ENCODE measurements at regions not wholly inside any gene's neighbourhood (a gene's known extent, or its start where the extent isn't known, plus 50 kb on each side); places are given as distances from the start of the nearest gene placed in this dataset.
"Not testable (repeated sequence)": the region's sequence is repeated elsewhere in the genome, so short reads cannot be mapped to it uniquely, and the experiment has no call there.

DNA sequence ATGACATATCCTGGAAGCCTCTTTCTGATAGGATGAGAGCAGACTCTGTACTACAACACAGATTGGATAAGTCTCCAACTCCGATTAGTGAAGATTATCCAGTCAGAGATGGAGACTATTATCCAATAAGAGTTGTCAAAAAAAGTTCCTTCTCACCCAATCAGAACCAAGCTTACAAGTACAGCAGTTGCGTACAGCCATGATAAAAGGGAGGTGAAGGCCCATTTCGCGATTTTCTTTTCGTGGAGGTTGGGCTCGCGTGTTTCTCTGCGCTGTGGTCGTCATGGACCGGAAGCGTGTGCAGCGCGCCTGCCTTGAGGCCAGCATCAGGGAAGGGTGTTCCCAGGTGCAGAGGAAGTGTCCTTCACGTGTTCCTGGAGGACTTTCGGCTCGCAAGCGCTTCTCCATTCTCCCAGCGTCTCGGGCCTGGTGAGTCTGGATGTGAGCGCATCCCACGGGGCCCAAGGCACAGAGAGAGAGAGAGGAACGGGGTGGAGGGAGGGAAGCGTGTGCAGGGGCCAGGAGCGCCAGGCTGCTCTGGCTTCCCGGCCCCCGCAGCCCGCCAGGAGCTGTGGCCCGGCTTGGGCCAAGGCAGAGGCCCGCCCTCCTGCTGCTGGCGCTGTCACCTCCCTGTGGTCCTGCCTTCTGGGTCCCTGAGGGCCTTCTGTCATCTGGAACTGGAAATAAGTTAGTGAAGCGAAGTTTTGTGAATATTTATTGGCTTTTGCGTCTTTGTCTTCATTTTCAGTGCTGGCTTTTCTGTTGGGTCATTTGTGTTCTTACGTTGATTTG lies 53.9 kb downstream of the CDRT15L2 start:
- H3K4me1 ChIP-seq (ENCODE audit: control insufficient read depth in 1 of 2, insufficient read depth in 2 of 2, low read length in 2 of 2); H3K36me3 ChIP-seq (ENCODE audit: control insufficient read depth in 1 of 2, insufficient read depth in 2 of 2, low read length in 2 of 2); H3K9me3 ChIP-seq (ENCODE audit: control insufficient read depth in 1 of 2, low read length in 2 of 2); H3K4me3 ChIP-seq (ENCODE audit: low read depth in 1 of 2, low read length in 2 of 2); H3K27me3 ChIP-seq (ENCODE audit: control insufficient read depth in 1 of 2, insufficient read depth in 2 of 2, low read length in 2 of 2); H3K9ac ChIP-seq (ENCODE audit: low read depth in 1 of 2, low read length in 2 of 2); H3K27ac ChIP-seq (ENCODE audit: low read depth, low read length): not testable (repeated sequence)

DNA sequence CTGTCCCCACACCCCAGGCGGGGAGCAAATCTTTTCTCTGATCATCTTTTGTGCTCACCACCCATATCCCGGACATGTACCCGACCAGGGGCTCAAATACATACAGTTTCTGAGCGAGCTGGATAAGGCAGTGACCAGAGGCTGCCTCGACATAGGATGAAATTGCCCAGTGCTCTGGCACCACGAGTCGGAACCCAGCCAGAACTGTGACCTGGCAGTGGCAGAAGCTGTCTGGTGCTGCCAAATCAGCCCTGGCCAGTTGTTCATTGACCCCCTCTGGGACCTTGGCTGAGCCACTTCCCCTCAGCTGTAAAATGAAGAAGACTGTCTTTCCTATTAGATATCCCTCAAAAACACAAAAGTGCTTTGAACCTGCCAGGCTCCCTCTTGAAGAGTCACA lies 60.6 kb downstream of the CDRT15L2 start:
- H3K4me1 ChIP-seq (ENCODE audit: control insufficient read depth in 1 of 2, insufficient read depth in 2 of 2, low read length in 2 of 2); H3K27me3 ChIP-seq (ENCODE audit: control insufficient read depth in 1 of 2, insufficient read depth in 2 of 2, low read length in 2 of 2); H3K9me3 ChIP-seq (ENCODE audit: control insufficient read depth in 1 of 2, low read length in 2 of 2); H3K27ac ChIP-seq (ENCODE audit: low read depth, low read length); H3K4me3 ChIP-seq (ENCODE audit: low read depth in 1 of 2, low read length in 2 of 2); H3K9ac ChIP-seq (ENCODE audit: low read depth in 1 of 2, low read length in 2 of 2); H3K36me3 ChIP-seq (ENCODE audit: control insufficient read depth in 1 of 2, insufficient read depth in 2 of 2, low read length in 2 of 2): not testable (repeated sequence)

- not testable (repeated sequence) for H3K9me3 ChIP-seq (ENCODE audit: control insufficient read depth in 1 of 2, low read length in 2 of 2); H3K9ac ChIP-seq (ENCODE audit: low read depth in 1 of 2, low read length in 2 of 2); H3K27me3 ChIP-seq (ENCODE audit: control insufficient read depth in 1 of 2, insufficient read depth in 2 of 2, low read length in 2 of 2); H3K4me3 ChIP-seq (ENCODE audit: low read depth in 1 of 2, low read length in 2 of 2); H3K4me1 ChIP-seq (ENCODE audit: control insufficient read depth in 1 of 2, insufficient read depth in 2 of 2, low read length in 2 of 2); H3K27ac ChIP-seq (ENCODE audit: low read depth, low read length); H3K36me3 ChIP-seq (ENCODE audit: control insufficient read depth in 1 of 2, insufficient read depth in 2 of 2, low read length in 2 of 2)
These were observed 67.2 kb downstream of the CDRT15L2 start for GRCh38 chr17:20646661-20647272.

GRCh38 chr17:20649097-20649767 lies 69.7 kb downstream of the CDRT15L2 start:
- H3K36me3 ChIP-seq (ENCODE audit: control insufficient read depth in 1 of 2, insufficient read depth in 2 of 2, low read length in 2 of 2); H3K9ac ChIP-seq (ENCODE audit: low read depth in 1 of 2, low read length in 2 of 2); H3K9me3 ChIP-seq (ENCODE audit: control insufficient read depth in 1 of 2, low read length in 2 of 2); H3K4me1 ChIP-seq (ENCODE audit: control insufficient read depth in 1 of 2, insufficient read depth in 2 of 2, low read length in 2 of 2); H3K27ac ChIP-seq (ENCODE audit: low read depth, low read length); H3K27me3 ChIP-seq (ENCODE audit: control insufficient read depth in 1 of 2, insufficient read depth in 2 of 2, low read length in 2 of 2); H3K4me3 ChIP-seq (ENCODE audit: low read depth in 1 of 2, low read length in 2 of 2): not testable (repeated sequence)

DNA sequence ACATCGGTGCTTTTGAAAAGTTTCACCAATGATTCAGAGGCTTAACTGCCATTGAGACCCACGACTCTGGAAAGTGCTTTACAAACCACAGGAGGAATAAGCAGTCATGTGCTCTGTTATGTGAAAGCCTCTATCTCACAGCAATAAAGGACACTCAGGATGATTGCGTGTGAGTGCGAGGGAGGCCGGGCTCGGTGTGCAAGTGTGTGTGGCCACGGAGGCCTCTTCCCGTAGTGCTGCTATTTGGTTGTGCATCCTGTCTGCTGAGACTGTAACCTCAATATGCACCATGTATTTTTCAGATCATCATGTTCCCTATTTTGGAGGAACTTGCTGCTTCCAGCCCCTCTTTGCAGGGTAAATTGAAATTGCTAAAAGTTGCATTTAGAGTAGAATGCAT lies 71.5 kb downstream of the CDRT15L2 start:
- not testable (repeated sequence) for H3K4me1 ChIP-seq (ENCODE audit: control insufficient read depth in 1 of 2, insufficient read depth in 2 of 2, low read length in 2 of 2); H3K36me3 ChIP-seq (ENCODE audit: control insufficient read depth in 1 of 2, insufficient read depth in 2 of 2, low read length in 2 of 2); H3K27ac ChIP-seq (ENCODE audit: low read depth, low read length); H3K9me3 ChIP-seq (ENCODE audit: control insufficient read depth in 1 of 2, low read length in 2 of 2); H3K4me3 ChIP-seq (ENCODE audit: low read depth in 1 of 2, low read length in 2 of 2); H3K27me3 ChIP-seq (ENCODE audit: control insufficient read depth in 1 of 2, insufficient read depth in 2 of 2, low read length in 2 of 2); H3K9ac ChIP-seq (ENCODE audit: low read depth in 1 of 2, low read length in 2 of 2)

DNA sequence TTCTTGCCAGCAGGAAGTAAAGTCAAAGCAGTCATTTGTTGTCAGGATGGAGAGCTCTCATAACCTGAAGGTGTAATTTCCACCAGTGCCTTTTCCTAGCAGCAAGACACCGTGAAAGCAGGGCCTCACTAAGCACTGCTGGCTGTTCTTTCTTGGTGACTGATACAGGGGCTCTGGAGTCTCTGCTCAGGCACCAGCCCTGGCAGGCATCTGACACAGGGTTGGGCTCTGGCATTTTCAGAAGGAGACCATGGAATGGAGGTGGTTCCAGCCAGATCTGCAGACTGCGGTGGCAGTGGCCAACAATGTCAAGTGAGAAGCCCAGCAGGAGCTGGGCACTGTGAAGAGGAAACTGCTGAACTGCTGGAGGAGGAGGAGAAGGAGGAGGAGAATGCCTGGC lies 72.2 kb downstream of the CDRT15L2 start:
- not testable (repeated sequence) for H3K36me3 ChIP-seq (ENCODE audit: control insufficient read depth in 1 of 2, insufficient read depth in 2 of 2, low read length in 2 of 2); H3K9ac ChIP-seq (ENCODE audit: low read depth in 1 of 2, low read length in 2 of 2); H3K4me1 ChIP-seq (ENCODE audit: control insufficient read depth in 1 of 2, insufficient read depth in 2 of 2, low read length in 2 of 2); H3K27ac ChIP-seq (ENCODE audit: low read depth, low read length); H3K9me3 ChIP-seq (ENCODE audit: control insufficient read depth in 1 of 2, low read length in 2 of 2); H3K27me3 ChIP-seq (ENCODE audit: control insufficient read depth in 1 of 2, insufficient read depth in 2 of 2, low read length in 2 of 2); H3K4me3 ChIP-seq (ENCODE audit: low read depth in 1 of 2, low read length in 2 of 2)

DNA sequence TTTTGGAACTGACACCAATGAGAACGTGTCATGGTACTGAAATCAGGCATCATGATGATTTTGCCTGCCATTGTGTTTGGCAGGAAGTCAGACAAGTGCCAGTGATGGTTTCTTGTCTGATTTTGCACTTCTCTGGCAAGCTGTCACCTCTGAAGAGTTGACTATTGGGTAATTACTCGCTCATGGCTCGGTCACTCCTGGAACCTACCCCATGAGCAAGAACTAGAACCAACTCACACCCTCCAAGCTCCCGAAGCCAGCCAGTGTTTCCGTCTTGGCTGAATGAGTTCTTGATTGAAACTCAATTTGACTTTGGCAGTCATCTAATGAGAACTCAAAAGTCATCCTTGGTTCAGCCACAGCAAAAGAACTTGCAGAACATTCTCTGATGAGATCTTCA lies 73.9 kb downstream of the CDRT15L2 start:
- H3K9me3 ChIP-seq (ENCODE audit: control insufficient read depth in 1 of 2, low read length in 2 of 2); H3K36me3 ChIP-seq (ENCODE audit: control insufficient read depth in 1 of 2, insufficient read depth in 2 of 2, low read length in 2 of 2); H3K27me3 ChIP-seq (ENCODE audit: control insufficient read depth in 1 of 2, insufficient read depth in 2 of 2, low read length in 2 of 2); H3K9ac ChIP-seq (ENCODE audit: low read depth in 1 of 2, low read length in 2 of 2); H3K4me3 ChIP-seq (ENCODE audit: low read depth in 1 of 2, low read length in 2 of 2); H3K4me1 ChIP-seq (ENCODE audit: control insufficient read depth in 1 of 2, insufficient read depth in 2 of 2, low read length in 2 of 2); H3K27ac ChIP-seq (ENCODE audit: low read depth, low read length): not testable (repeated sequence)

- H3K4me1 ChIP-seq (ENCODE audit: control insufficient read depth in 1 of 2, insufficient read depth in 2 of 2, low read length in 2 of 2); H3K9ac ChIP-seq (ENCODE audit: low read depth in 1 of 2, low read length in 2 of 2); H3K36me3 ChIP-seq (ENCODE audit: control insufficient read depth in 1 of 2, insufficient read depth in 2 of 2, low read length in 2 of 2); H3K9me3 ChIP-seq (ENCODE audit: control insufficient read depth in 1 of 2, low read length in 2 of 2); H3K27ac ChIP-seq (ENCODE audit: low read depth, low read length); H3K4me3 ChIP-seq (ENCODE audit: low read depth in 1 of 2, low read length in 2 of 2); H3K27me3 ChIP-seq (ENCODE audit: control insufficient read depth in 1 of 2, insufficient read depth in 2 of 2, low read length in 2 of 2): not testable (repeated sequence)
These were observed 74.6 kb downstream of the CDRT15L2 start for GRCh38 chr17:20654114-20654513.

- not testable (repeated sequence) for H3K27ac ChIP-seq (ENCODE audit: low read depth, low read length); H3K9me3 ChIP-seq (ENCODE audit: control insufficient read depth in 1 of 2, low read length in 2 of 2); H3K27me3 ChIP-seq (ENCODE audit: control insufficient read depth in 1 of 2, insufficient read depth in 2 of 2, low read length in 2 of 2); H3K4me1 ChIP-seq (ENCODE audit: control insufficient read depth in 1 of 2, insufficient read depth in 2 of 2, low read length in 2 of 2); H3K4me3 ChIP-seq (ENCODE audit: low read depth in 1 of 2, low read length in 2 of 2); H3K36me3 ChIP-seq (ENCODE audit: control insufficient read depth in 1 of 2, insufficient read depth in 2 of 2, low read length in 2 of 2); H3K9ac ChIP-seq (ENCODE audit: low read depth in 1 of 2, low read length in 2 of 2)
These were observed 75.1 kb downstream of the CDRT15L2 start for GRCh38 chr17:20654575-20654974.

DNA sequence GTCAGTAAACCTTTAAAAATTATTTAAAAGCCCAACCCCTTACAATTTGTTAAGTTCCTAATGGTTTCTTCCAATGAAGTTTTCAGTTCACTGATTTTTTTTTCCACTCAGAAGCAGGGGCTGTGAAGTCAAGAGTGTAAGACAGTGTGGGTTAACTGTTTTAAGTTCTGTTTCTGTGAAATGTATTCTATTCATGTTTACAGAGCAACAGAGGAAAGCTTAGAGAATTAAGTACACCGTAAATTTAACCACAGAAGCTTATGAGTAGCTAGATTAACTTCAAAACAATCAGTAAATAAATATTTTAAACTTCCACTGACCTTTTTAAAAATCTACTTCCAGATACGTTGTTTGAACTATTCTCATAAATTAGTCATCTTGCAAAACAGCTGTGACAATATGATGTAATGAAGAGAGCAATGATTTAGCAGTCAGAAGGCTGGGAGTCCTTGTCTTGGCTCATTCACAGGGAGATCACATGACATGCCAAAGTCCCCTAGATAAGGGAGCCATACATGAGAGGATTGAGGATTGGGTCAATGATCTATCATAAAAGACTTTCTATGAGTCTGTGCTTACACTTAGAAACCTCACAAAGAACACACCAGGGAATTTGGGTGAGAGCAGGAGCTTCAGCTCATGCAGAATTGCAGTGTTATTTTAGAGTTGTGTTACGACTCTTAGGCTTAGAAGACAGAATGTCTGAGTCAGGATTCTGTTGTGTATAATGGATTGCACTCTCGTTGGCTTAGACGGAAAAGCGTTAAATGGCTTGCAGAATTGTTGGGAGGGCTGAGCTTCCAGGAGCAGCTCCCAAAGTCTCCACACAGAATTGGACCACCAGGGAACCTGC lies 85.8 kb downstream of the CDRT15L2 start:
- H3K27ac ChIP-seq (ENCODE audit: low read depth, low read length); H3K4me1 ChIP-seq (ENCODE audit: control insufficient read depth in 1 of 2, insufficient read depth in 2 of 2, low read length in 2 of 2); H3K36me3 ChIP-seq (ENCODE audit: control insufficient read depth in 1 of 2, insufficient read depth in 2 of 2, low read length in 2 of 2); H3K9me3 ChIP-seq (ENCODE audit: control insufficient read depth in 1 of 2, low read length in 2 of 2); H3K9ac ChIP-seq (ENCODE audit: low read depth in 1 of 2, low read length in 2 of 2); H3K4me3 ChIP-seq (ENCODE audit: low read depth in 1 of 2, low read length in 2 of 2); H3K27me3 ChIP-seq (ENCODE audit: control insufficient read depth in 1 of 2, insufficient read depth in 2 of 2, low read length in 2 of 2): not testable (repeated sequence)

All from duodenal mucosa (tissue), 2 donors.